ENCODE measurements at regions not wholly inside any gene's neighbourhood (a gene's known extent, or its start where the extent isn't known, plus 50 kb on each side); places are given as distances from the start of the nearest gene placed in this dataset.

DNA sequence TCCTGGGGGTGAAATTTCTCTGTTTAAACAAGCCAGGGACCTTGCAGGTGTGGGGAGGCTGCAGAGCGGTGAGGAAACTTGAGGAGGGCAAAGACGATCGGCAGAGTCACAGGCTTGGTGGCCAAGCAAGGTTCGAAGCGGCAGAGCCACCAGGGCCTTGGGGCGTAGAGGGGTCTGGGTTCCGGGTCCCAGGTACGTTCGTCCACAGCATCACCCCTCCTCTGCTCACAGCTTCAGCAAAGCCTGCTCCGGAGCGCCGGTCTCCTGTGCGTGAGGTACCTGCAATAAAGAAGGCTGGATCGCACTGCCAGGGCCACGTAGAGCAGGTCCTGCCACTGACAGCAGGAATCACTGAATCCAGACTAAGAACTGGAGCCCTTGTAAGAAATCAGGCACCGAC is 66.8 kb upstream of the PCSK6 start:
- no peaks in the 10 kb centered on the region for H3K9me3 ChIP-seq
- TF ChIP-seq, protein P1, sequence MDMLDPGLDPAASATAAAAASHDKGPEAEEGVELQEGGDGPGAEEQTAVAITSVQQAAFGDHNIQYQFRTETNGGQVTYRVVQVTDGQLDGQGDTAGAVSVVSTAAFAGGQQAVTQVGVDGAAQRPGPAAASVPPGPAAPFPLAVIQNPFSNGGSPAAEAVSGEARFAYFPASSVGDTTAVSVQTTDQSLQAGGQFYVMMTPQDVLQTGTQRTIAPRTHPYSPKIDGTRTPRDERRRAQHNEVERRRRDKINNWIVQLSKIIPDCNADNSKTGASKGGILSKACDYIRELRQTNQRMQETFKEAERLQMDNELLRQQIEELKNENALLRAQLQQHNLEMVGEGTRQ (IDR thresholded peaks at IDR 0.05), result no peak
- no peak for TF ChIP-seq HEYL (CRISPR knock-in tag; IDR thresholded peaks at IDR 0.05)
- TF ChIP-seq RAD21 (conservative IDR thresholded peaks at IDR 0.05 in 1 of 2, IDR thresholded peaks at IDR 0.05 in 1 of 2), result no peak
- TF ChIP-seq, protein P2, sequence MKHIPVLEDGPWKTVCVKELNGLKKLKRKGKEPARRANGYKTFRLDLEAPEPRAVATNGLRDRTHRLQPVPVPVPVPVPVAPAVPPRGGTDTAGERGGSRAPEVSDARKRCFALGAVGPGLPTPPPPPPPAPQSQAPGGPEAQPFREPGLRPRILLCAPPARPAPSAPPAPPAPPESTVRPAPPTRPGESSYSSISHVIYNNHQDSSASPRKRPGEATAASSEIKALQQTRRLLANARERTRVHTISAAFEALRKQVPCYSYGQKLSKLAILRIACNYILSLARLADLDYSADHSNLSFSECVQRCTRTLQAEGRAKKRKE (CRISPR knock-in tag; IDR thresholded peaks at IDR 0.05; ENCODE audit: low read depth), result no peak
- no peak for TF ChIP-seq JUNB (IDR thresholded peaks at IDR 0.05)
- no peak for TF ChIP-seq HOXA7 (CRISPR knock-in tag; IDR thresholded peaks at IDR 0.05)
- no peak for TF ChIP-seq CHD4 (IDR thresholded peaks at IDR 0.05; ENCODE audit: borderline replicate concordance)
- TF ChIP-seq FOSL2 (IDR thresholded peaks at IDR 0.05), result no peak
- TF ChIP-seq FOSL2 (CRISPR knock-in tag; IDR thresholded peaks at IDR 0.05), result no peak
- TF ChIP-seq HES2 (IDR thresholded peaks at IDR 0.05), result no peak
- TF ChIP-seq REST (IDR thresholded peaks at IDR 0.05), result no peak
- TF ChIP-seq NFE2L2 (conservative IDR thresholded peaks at IDR 0.05; ENCODE audit: low read length), result no peak
- TF ChIP-seq CTCF (IDR thresholded peaks at IDR 0.05), result no peak
- TF ChIP-seq ESRRA (IDR thresholded peaks at IDR 0.05; ENCODE audit: borderline replicate concordance, low read length), result no peak
- TF ChIP-seq ZFP36 (IDR thresholded peaks at IDR 0.05; ENCODE audit: borderline replicate concordance, partially characterized antibody), result no peak
- no peak for TF ChIP-seq CBX8 (IDR thresholded peaks at IDR 0.05)
- ChIA-PET POLR2A (no interaction called here), CTCF (interaction anchor here (1.1 to 1.2 kb wide), 2 partner anchors 54 to 85 kb away, joined by 3 to 4 read pairs; no protein-coding TSS in a partner anchor)
- DNase-seq (ENCODE audit: low read depth in 1 of 2, low spot score in 1 of 2), result no peak
- ATAC-seq, result peak; percentile 16 to 32; a peak in 3 of 6 replicates
- FAIRE-seq, result no peak
- WGBS (ENCODE audit: missing lambda C conversion rate), result 87% methylated on average over 16 of the region's 16 CpGs
- H3K27ac ChIP-seq, result no peak overlapping the region
- no peak overlapping the region for H3K4me2 ChIP-seq
- no peak overlapping the region for H3K4me3 ChIP-seq
- H3K4me1 ChIP-seq, result peaks cover 11% of the 10 kb centered on the region; the same call in 1 of the 3 replicates

DNA sequence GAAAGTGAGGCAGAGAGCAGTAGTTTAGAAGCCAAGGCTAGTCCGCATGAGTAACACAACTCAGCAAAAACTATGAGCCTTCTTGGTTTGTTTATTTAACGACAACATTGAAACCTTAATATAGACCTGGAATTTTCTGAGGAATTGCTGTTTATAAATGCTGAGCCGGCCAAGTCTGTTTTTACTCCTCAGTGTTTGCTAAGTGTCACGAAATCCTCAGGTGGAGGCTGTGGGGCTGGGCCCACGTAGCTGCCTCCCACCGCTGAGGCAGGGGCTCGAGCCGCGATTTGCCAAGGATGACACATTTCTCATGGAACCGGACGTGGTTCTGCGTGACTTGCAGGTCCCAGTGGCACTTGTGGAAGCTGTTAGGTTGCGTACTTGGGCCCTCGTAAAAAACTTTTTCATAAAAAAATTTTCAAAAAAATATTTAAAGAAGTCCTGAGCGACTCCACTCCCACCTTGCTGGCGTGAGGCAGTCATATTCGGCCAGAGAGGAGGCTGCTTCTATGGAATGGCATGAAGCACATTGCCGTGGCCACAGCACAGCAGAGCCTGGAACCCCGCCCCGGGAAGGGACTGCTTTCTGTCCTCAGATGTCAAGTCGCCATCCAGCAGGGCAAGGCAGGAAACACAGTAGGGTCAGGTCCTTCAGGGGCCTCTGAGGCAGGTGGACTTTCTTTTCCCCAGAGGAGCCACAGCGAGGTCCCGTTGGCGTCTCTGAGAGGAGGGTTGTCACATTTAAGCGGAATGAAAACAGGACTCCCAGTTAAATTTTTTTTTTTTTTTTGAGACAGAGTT is 64.8 kb upstream of the PCSK6 start:
- FAIRE-seq (no peak), DNase-seq (ENCODE audit: low read depth in 1 of 2, low spot score in 1 of 2) (no peak), ATAC-seq (no peak)
- Histone ChIP-seq H3K4me1 (peaks cover 11% of the 10 kb centered on the region; the same call in 1 of the 3 replicates), H3K27ac (peak overlapping the region in 1 of 2 experiments; percentile 4; a peak in 1 of 6 replicates), H3K4me3 (no peak overlapping the region), H3K9me3 (no peaks in the 10 kb centered on the region), H3K4me2 (no peak overlapping the region)
- ChIA-PET POLR2A (no interaction called here), CTCF (no interaction called here)
- 82% methylated on average over 25 of the region's 25 CpGs for WGBS (ENCODE audit: missing lambda C conversion rate)
- no peak for TF ChIP-seq ZC3H11A (IDR thresholded peaks at IDR 0.05)
- TF ChIP-seq ZFP36 (IDR thresholded peaks at IDR 0.05; ENCODE audit: borderline replicate concordance, partially characterized antibody), result no peak
- no peak for TF ChIP-seq E2F6 (IDR thresholded peaks at IDR 0.05; ENCODE audit: borderline replicate concordance, low read depth)
- no peak for TF ChIP-seq HEYL (CRISPR knock-in tag; IDR thresholded peaks at IDR 0.05)
- no peak for TF ChIP-seq NFE2L2 (conservative IDR thresholded peaks at IDR 0.05; ENCODE audit: low read length)
- no peak for TF ChIP-seq RFX5 (IDR thresholded peaks at IDR 0.05)
- TF ChIP-seq JUN (IDR thresholded peaks at IDR 0.05), result no peak
- TF ChIP-seq FOSB (CRISPR knock-in tag; IDR thresholded peaks at IDR 0.05), result no peak
- no peak for TF ChIP-seq HDAC2 (IDR thresholded peaks at IDR 0.05)
- TF ChIP-seq PBX3 (IDR thresholded peaks at IDR 0.05), result no peak
- TF ChIP-seq RCOR1 (IDR thresholded peaks at IDR 0.05; ENCODE audit: low read depth, low read length), result no peak
- TF ChIP-seq EHMT2 (IDR thresholded peaks at IDR 0.05; ENCODE audit: low read depth), result no peak
- TF ChIP-seq CBX2 (IDR thresholded peaks at IDR 0.05; ENCODE audit: borderline replicate concordance, low read depth), result no peak
- TF ChIP-seq, protein P2 (CRISPR knock-in tag; IDR thresholded peaks at IDR 0.05; ENCODE audit: low read depth), result no peak
